ENCODE measurements at regions not wholly inside any gene's neighbourhood (a gene's known extent, or its start where the extent isn't known, plus 50 kb on each side); places are given as distances from the start of the nearest gene placed in this dataset.

DNA sequence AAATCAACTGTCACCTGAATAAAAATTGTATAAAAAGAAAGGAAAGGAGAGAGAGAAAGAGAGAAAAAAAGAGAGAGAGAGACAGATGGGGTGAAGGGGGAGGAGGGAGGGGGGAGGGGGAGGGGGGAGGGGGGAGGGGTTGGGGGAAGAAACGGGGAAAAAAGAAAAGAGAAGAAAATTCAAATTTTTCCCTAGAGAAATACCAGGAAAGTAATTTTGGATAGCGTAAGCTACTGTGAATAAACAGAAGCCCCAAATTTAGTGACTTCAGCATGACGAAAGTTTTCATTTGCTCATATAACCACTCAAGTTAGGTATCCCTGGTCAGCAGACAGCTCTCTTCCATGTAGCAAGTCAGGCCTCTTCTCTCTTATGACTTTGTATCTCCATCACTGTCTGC, 289.4 kb upstream of the MYOCD start:
- no peak for DNase-seq (ENCODE audit: low read depth)

DNA sequence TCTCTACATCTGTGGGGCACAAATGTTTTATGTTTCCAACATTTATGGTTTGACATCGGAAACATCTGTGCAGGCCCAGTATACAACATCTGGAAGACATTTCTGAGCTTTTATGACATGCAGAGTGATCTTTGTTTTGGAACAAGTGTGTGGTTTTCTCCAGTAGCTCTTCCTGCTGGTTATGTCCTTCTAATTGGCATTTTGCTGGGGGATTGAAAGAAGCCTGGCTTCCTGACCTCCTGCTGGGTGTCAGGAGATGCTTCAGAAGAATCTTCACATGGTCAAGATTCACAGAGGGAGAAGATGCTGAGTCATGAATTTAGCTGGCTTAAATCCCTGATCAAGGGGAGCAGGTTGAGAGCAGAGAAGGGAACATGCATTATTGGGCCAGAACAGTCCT, 279.5 kb upstream of the MYOCD start:
- DNase-seq (ENCODE audit: low read depth) = peak; percentile 18

DNA sequence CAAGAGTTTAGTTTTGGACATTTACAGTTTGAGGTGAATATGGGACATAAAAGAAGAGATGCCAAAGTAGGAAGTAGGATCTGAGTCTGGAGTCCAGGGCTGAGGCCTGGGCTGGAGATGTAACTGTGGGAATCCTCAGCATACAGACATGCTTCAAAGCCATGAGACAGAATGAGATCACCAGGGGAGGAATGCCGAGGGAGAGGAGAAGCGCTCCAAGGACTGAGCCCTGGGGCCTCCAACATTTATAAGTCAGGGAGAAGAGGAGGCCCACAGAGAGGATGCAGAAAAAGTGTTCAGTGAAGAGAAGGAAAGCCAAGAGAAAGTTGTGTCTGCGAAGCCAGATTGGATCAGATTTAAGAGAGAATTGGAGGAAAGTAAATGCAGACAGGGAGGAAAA, 277.5 kb upstream of the MYOCD start:
- peak; percentile 82 for DNase-seq (ENCODE audit: low read depth)

DNA sequence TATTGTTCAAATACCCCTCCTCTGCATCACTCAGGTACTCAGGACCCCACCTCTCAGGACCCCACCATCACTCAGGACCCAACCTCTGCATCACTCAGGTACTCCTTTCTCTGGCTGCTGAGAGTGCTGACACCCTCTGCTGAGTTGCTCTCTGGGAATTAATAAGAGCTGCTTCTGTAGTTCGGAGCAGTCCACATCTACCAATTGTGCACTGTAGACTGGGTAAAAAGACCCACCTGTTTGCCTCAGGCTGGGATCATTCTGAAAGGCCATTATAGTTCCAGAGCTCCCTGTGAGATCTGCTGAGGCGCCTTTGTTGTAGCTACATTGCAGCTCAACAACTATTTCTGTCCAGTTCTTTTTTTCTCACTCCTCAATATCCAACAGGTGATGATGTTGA, 276.3 kb upstream of the MYOCD start:
- no peak for DNase-seq (ENCODE audit: low read depth)

DNA sequence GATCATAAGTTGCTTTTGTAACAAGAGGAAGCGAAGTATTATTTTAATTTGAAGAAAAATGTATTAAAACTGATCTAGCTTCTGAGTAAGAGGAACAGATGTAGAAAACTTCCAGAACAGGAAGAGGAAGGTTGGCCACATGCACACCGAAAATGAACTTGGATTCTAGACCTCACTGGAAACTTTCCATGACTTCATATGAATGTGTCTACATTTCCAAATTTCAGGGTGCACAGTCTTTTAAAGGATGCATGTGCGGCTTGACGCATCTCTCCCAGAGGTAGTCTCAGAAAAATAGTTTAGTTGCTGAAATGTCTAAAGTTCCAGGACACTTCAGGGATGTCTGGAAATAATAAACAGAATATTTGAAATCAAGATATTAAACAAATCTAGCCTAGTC, 275.1 kb upstream of the MYOCD start:
- no peak for DNase-seq (ENCODE audit: low read depth)

DNA sequence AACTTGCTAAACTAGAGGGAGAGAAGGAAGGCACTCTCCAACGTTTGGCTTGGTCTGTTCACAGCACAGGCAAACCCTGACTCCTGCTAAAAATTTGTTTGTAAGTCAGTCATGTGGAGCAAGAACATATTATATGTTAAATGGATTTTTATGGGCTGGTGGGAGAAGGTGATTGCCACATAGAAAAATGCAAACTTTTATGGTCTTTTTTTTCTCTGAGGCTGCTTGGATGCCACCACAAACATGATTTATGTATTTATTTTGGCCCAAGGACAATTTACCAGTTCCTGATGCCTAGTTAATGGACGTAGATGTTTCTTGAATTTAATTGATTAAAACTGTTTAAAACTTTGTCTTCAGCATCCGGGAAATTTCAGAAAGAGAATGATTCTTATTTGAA, 274.2 kb upstream of the MYOCD start:
- DNase-seq (ENCODE audit: low read depth) = peak; percentile 48

DNA sequence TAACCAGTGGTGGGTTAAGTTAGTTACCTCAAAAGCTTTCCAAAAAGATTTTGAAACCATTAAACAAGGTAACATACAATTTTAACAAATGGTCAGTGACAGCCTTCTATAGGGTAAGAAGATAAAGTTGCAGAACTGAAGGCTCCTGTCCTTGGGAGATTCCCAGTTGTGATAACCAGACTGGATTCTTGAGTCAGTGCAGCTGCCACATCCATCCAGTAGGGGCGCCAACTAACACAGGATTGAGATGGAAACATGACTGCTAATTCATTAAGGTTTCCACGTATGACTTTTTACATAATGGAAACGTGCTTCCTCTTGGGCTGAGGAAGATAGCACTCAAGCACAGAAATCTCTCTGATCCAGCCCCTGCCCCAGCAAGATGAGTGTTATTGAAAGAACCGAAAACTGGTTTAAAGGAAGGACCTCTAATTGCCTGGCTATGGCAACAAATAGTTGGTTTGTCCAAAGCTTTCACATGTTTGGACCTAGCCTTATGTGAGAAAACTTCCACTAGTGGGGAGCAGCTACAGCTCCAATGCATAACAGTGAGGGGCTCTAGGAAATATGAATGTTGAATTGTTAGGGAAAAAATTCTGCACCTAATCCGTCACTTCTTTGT, 269.8 kb upstream of the MYOCD start:
- peak; percentile 41 for DNase-seq (ENCODE audit: low read depth)

DNA sequence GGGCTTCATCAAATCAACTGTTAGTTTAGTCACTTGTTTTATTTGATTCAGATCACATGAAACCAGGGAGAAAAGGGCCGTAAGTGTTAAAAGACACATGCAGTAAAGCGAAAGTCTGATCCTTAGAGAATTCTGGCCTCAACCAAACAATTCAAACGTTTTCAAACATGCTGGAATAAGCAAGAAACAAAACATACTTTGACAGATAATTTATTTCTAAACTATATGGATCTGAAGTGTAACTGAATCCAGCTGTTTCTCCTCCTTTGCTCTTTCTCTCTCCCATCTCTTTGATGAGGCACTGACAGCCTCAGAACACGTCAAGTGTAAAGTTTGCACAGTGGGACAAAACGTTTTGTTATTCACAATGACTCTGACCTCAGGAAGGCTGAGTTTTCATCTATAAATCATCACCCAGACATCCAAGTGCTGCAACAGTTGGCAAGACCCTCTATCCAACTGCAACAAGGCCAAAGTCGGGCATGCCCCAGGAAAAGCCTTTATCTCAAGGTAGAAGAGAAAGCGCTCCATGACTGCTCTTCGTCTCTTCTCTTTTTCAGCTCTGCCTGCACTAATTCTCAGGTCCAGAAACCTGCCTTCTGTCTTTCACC, 267.1 kb upstream of the MYOCD start:
- no peak for DNase-seq (ENCODE audit: low read depth)

DNA sequence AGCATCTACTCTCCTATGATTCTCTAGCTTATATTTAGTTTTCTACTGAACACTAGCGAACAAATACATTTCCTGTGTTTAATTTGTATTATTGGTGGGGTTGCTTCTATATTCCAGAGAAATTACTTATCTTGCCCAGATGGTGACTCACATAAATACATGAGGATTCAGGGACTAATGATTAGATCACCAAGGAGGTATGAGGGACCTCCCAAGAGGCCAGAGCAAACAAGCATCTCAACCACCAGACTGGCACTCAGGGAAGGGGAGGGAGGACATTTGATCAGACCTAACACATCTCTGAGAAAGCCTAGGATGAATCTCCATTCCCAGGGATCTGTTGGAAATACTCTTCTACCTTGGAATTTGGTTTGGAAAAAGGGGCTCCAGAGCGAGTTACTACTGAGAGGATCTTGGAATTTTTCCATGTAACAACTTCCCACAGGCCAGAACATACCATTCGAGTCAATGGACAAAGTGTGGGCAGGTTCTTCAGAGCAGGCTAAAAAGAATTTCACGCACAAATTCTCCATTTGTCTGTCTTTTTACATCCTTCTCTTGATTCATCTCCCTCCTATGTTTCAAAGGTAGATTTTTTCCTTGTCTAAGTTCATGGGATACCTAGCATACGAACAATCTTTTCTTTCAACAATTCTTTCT, 262.6 kb upstream of the MYOCD start:
- peak; percentile 89 for DNase-seq (ENCODE audit: low read depth)

DNA sequence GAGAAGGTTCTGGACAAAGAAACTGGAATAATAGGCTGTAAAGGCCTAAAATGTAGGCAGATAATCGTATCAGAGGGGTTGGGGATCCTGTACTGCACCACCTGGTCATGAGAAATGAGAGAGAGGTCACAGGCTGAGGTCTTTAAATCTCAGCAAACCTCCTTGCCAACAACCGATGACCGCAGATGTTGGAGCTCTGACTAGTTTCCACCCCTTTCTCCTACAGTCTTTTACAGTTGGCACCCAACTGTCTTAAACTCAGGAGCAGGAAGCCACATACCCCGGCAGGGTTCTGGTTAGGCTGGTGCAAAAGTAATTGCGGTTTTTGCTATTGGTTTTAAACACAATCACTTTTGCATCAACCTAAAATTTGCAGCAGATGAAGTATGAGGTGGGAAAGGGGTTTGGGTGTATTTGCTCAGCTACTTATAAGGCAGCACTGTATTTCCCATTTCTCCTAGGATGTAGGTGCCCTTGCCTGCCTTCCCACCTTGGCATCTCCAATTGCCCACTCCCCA, 261.8 kb upstream of the MYOCD start:
- DNase-seq (ENCODE audit: low read depth) = peak; percentile 30

DNA sequence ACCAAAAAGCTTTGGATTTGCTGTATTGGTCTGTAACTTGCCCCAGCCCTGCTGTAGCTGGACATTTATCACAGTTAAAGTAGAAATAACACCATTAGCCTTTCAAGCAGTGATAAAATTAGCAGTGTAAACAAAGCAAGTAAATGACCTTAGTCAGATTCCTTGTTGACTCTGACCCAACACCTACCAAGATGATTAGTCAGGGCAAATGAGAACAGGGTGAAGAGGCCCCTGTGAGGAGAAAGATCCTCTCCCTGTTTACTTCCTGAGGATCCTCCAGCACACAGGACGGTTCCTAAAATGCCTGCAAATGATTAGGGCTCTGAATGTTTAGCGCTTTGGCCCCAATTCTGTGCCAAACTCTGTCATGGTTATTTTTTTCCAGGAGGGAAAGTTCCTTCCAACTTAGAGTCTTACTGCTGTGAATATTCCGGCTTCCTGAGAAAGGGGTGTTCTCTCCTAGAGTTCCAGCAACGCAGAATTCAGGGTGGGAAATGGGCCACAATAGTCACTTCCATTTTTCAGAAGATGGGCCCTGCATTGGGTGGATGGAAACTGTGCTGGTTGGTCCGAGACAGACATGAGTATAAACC, 259.0 kb upstream of the MYOCD start:
- peak; percentile 26 for DNase-seq (ENCODE audit: low read depth)

DNA sequence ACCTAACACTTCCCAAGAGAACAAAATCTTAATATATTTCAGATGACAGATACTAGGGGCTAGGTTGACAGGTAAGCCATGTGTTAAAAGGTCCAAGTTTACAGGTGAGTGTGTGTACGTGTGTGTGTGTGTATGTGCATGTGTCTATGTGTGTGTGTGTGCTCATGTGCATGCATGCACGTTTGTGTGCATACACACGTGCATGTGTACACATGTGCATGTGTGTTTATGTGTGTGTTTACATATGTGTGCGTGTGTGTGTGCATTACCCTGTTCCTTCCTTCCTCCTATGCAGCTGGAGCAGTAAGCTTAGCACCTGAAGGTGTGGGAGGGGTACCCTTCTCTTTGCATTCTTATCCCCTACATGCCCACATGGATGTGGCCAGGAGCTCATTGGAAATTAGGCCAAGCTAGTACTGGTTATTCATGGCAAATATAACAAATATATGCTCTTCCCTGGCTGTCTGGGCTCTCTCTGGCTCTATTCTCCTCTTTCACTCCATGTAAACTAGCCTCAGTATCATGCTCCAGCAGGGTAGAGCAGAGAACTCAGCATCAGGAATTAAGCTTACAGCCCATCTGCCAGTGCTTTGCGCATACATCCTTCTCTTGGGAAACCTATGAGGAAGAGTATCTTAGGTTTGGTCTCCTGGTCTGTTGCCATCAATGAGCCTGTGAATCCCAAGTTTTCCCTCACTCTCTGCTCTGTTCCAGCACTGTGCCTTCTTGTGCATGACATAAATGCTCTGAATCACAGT, 258.0 kb upstream of the MYOCD start:
- no peak for DNase-seq (ENCODE audit: low read depth)

DNA sequence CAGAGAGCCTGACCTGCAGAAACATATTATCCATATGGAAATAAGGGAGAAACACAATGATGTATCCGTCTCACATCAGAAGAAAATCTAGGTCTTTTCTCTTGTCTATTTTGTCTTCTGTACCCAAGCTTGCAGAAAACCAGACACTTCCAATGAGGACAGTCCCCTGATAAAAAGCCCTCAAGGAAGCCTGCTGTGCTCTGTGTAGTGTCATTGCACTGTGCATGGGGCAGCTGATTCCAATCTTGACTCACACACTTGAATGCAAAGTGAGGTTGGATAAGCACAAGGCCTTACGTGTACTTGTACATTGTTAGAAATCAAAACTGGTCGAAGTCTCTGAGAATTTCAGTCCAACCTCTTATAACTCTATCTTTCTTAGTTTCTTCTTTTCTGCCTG, 256.6 kb upstream of the MYOCD start:
- no peak for DNase-seq (ENCODE audit: low read depth)

DNA sequence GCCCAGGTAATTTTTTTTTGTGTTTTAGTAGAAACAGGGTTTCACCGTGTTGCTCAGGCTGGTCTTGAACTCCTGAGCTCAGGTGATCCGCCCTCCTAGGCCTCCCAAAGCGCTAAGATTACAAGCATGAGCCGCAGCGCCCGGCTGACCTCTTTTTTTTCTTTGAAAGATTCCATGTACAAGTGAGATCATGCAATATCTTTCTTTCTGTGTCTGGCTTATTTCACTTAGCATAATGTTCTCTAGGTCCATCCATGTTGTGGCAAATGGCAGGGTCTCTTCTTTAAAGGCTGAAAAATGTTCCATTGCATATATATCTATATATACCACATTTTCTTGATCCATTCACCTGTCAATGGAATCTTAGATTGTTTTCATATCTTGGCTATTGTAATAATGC, 255.0 kb upstream of the MYOCD start:
- DNase-seq (ENCODE audit: low read depth) = no peak

DNA sequence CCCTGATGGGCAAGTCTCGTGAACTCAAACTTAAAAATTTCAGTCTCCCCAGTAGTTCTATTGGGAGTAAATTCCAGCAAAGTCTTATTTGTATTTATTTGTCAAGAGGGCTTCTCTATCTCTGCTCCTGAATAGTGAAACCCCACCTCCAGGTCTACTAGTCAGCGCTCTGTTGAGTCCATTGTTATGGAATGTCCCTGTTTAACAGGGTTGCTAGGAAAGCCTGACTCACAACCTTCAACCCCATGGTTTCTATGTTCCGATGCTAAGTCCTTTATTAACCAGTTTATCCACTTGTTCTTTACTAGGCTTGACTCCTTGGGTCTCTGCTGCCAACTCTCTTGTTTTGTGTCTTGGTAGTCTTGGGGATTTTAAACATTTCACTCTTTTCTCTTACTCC, 250.7 kb upstream of the MYOCD start:
- DNase-seq (ENCODE audit: low read depth) = peak; percentile 95

DNA sequence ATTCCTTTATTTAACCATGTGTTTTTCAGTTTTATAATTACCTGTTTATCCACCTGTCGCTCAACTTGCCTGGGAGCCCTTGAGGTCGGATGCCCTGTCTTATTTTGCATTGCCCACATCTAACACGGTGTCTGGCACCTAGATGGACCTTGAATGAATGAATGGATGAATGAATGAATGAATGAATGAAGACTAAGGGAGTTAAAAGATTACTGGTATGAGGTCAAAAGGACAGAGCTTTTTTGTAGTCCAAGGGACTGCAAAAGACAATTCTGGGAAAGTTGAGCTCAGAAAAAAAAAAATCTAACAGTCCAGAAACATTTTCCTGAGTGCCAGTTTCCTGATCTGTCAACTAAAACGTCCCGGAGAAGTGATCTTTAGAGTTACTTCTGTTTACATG, 244.6 kb upstream of the MYOCD start:
- no peak for DNase-seq (ENCODE audit: low read depth)

DNA sequence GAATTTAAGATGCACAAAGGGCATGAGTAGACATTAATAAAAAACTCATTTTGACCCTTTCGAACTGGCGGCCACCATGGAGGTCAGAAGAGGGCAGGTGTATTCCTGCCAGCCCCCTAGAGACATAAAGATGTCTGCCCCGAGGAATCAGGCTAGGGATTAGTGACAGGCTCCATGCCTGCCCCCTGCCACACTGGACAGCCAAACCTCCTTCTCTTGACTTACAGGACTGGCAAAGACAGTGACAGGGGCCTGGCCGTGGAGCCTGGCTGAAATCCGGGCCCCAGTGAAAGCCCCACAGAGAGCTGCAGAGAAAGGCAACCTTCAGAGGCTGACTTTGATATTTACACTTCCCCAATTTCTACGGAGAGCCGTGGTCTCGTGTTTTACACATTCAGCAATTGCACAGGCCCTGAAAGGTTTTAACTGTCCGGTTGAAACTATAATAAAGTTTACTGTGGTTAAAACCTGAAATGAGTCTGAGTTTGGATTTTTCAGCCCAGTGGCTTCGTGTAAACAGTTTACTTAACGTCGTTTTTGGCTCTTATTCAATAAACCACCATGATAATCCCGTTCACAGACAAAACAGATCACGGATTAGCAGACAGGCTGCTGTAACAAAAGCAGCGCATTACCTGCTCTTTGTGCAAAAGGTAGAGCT, 243.9 kb upstream of the MYOCD start:
- DNase-seq (ENCODE audit: low read depth) = peak; percentile 67

DNA sequence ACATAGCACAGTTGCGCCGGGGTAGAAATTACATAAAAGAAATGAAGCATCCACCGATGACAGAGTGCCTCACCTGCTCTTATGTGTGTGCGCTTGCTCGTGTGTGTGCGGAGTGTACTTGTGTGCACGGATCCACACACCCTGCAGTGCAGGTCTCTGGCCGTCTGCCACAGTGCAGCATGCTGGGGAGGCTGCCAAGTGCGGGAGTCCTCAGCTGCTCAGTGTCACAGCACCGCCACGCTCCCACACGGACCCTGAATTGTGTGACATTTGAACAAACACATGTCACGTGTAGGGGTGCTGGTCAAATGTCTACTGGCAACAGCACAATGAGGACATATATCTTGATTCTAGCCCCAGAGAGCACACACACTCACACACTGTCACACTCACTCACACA, 243.0 kb upstream of the MYOCD start:
- DNase-seq (ENCODE audit: low read depth) = no peak

DNA sequence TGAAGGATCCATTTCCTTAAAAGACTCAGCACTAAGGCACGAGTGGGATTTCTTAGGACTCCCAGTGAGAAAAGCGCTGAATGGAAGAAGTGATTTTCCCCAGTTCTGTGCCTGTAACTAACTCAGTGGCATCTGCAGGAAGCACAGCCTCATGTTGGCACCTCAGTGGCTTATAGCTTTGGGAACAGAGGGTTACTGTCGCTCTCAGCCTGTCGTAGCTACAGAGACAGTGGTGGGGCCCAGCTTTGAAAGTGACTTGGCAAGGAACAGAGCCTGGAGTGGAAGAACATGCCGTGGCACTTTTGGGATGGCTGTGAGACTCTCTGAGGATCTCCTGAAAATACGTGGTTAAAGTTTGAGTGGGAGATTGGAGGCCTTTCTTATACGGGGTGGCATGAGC, 242.4 kb upstream of the MYOCD start:
- no peak for DNase-seq (ENCODE audit: low read depth)

DNA sequence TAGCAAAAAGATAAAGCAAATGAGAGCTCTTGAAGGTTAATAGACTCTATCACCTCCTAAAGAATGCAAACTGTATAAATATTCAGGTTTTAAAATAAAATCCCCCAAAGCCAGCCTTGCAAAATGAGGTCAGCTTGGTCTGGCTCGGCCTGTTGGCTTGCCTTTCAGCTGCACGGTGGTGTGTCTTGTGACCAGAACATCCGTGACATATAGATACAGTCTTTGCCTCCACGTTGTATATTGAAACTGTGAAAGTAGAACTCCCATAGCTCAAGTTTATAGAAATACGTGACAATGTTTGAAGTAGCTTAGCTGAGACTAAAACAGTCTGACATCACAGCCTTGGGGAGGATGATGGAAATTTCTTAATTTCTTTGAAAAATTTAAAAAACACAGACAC, 236.6 kb upstream of the MYOCD start:
- no peak for DNase-seq (ENCODE audit: low read depth)

DNA sequence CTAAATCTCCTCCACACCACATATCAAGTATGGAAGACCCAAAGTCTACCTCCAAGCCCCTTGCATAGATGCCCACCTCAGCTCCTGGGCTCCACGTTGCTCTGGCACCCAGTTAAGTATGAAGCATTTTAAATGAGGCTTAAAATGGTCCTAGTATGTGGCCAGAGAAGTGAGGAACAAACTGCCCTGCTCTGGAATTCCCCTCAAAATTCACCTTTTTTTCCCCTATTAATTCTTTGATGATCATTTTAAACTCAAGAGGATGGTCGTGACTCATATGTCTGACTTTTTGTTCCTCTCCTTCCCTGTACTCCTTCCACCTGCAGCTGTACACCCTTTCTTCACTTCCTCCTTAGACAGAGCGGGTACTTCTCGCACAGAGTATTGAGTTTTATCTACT, 234.5 kb upstream of the MYOCD start:
- DNase-seq (ENCODE audit: low read depth) = no peak

DNA sequence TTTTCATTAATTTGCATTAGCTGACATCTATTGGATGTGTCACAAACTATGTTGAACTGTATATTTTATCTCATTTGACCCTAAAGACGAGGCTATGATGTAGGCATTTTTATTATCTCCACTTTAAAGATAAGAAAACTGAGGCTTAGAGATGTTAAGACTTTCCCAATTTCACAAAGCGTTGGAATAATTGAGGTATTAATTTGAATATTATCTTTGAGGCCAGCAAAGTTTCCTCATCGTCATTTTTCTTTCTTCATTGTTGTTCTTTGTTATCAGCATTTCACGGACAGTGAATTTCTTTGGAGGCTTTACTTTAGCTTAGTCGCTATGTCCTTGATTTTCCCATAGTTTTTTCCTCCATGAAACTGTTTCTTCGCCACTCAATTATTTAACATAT, 227.5 kb upstream of the MYOCD start:
- DNase-seq (ENCODE audit: low read depth) = no peak

All from M059J (cell line).